ENCODE measurements at regions not wholly inside any gene's neighbourhood (a gene's known extent, or its start where the extent isn't known, plus 50 kb on each side); places are given as distances from the start of the nearest gene placed in this dataset.

DNA sequence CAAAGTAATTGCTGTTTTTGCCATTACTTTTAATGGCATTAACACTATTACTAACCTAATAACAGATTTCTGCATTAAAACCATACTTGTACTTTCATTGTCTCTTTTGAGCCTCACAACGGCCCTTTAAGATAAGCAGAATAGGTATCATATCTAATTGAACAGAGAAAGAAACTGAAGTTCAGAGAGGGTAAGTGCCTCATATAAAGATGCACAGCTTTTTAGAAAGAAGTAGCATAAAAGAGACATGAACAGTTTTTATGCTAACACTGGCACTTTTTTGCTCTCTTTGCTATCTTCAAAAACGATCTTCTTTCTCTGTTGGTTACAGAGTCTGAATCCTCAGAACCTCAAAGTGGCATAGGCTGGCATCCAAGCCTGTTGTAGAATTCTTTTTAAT is 102.9 kb upstream of the OR5AK2 start:
- TF ChIP-seq, protein P1, sequence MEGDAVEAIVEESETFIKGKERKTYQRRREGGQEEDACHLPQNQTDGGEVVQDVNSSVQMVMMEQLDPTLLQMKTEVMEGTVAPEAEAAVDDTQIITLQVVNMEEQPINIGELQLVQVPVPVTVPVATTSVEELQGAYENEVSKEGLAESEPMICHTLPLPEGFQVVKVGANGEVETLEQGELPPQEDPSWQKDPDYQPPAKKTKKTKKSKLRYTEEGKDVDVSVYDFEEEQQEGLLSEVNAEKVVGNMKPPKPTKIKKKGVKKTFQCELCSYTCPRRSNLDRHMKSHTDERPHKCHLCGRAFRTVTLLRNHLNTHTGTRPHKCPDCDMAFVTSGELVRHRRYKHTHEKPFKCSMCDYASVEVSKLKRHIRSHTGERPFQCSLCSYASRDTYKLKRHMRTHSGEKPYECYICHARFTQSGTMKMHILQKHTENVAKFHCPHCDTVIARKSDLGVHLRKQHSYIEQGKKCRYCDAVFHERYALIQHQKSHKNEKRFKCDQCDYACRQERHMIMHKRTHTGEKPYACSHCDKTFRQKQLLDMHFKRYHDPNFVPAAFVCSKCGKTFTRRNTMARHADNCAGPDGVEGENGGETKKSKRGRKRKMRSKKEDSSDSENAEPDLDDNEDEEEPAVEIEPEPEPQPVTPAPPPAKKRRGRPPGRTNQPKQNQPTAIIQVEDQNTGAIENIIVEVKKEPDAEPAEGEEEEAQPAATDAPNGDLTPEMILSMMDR (IDR thresholded peaks at IDR 0.05), result no peak
- no peak for TF ChIP-seq POLR2A (IDR thresholded peaks at IDR 0.05)

All from thyroid gland (tissue), 4 donors.